IMR-90 (cell line): ENCODE measurements at regions not wholly inside any gene's neighbourhood (a gene's known extent, or its start where the extent isn't known, plus 50 kb on each side); places are given as distances from the start of the nearest gene placed in this dataset.

Source experiments
- ATAC-seq: fragments of 200-7000 bp; cut with Tn5 transposase; 2 replicates; pipeline ENCODE4 v1.9.1; 2020; ENCODE audit warnings: low read depth, mild to moderate bottlenecking, moderate library complexity
- BruUV-seq: library from RNA; stranded (reverse); fragments of 400-500 nt; replicated peaks from 2 replicates; lab custom pipeline; 2021; lab: Mats Ljungman, UMichigan
- CTCF ChIA-PET: fragments of 300-600 bp; formaldehyde crosslinking; extraction: SDS; loops from one replicate; lab custom pipeline; 2021; ENCODE audit warnings: antibody characterized with exemption; lab: Yijun Ruan, JAX
- POLR2A ChIA-PET: fragments of 300-600 bp; sonication (Branson Sonifier 250); formaldehyde crosslinking; loops from one replicate; lab custom pipeline; 2022; ENCODE audit warnings: antibody characterized with exemption; ENCODE audit not compliant: unreplicated experiment; lab: Charles Lee
- DNase-seq: peaks from one replicate; pipeline ENCODE4 v3.0.0; 2013
- H2AFZ ChIP-seq: replicated peaks from 2 replicates; pipeline ENCODE3; 2013; ENCODE audit warnings: low read length, mild to moderate bottlenecking; ENCODE audit not compliant: poor library complexity
- H2AK5ac ChIP-seq: 2 replicates; pipeline ENCODE4 v1.6.1; 2013; ENCODE audit warnings: low read depth, low read length, inconsistent platforms
- H2AK9ac ChIP-seq: replicated peaks from 2 replicates; pipeline ENCODE3; 2013; ENCODE audit warnings: mild to moderate bottlenecking, low read depth, low read length, moderate library complexity; ENCODE audit not compliant: poor library complexity
- H2BK120ac ChIP-seq: 2 replicates; pipeline ENCODE4 v1.6.1; 2013; ENCODE audit warnings: low read depth, low read length, inconsistent platforms
- H2BK15ac ChIP-seq: 3 replicates; pipeline ENCODE4 v1.6.1; 2013; ENCODE audit warnings: low read depth, low read length, inconsistent platforms
- H2BK20ac ChIP-seq: 2 replicates; pipeline ENCODE4 v1.6.1; 2013; ENCODE audit warnings: low read depth, mild to moderate bottlenecking, inconsistent platforms, low read length, moderate library complexity
- H2BK5ac ChIP-seq: 2 replicates; pipeline ENCODE4 v1.6.1; 2013; ENCODE audit warnings: mild to moderate bottlenecking, low read depth, low read length, inconsistent platforms; ENCODE audit not compliant: poor library complexity, severe bottlenecking
- H3K14ac ChIP-seq: replicated peaks from 2 replicates; pipeline ENCODE4 v1.6.1; 2013; ENCODE audit warnings: low read depth, low read length, inconsistent platforms
- H3K18ac ChIP-seq: 2 replicates; pipeline ENCODE4 v1.6.1; 2013; ENCODE audit warnings: low read depth, low read length, control low read depth
- H3K23ac ChIP-seq: 2 replicates; pipeline ENCODE4 v1.6.1; 2013; ENCODE audit warnings: low read depth, low read length, inconsistent platforms
- H3K27ac ChIP-seq: 2 replicates; pipeline ENCODE4 v1.5.1; 2013; ENCODE audit warnings: mild to moderate bottlenecking, control low read depth, low read length; ENCODE audit not compliant: insufficient read depth
- H3K27me3 ChIP-seq: 2 replicates; pipeline ENCODE4 v1.6.1; 2013; ENCODE audit warnings: low read length; ENCODE audit not compliant: control insufficient read depth, insufficient read depth
- H3K36me3 ChIP-seq: 2 replicates; pipeline ENCODE4 v1.6.1; 2013; ENCODE audit warnings: low read length, mixed read lengths; ENCODE audit not compliant: control insufficient read depth, insufficient read depth
- H3K4ac ChIP-seq: 2 replicates; pipeline ENCODE4 v1.6.1; 2013; ENCODE audit warnings: low read depth, low read length, inconsistent platforms
- H3K4me1 ChIP-seq: 2 replicates; pipeline ENCODE4 v1.6.1; 2013; ENCODE audit warnings: low read length, mixed read lengths; ENCODE audit not compliant: control insufficient read depth, insufficient read depth
- H3K4me2 ChIP-seq: 2 replicates; pipeline ENCODE4 v1.6.1; 2013; ENCODE audit warnings: low read depth, mild to moderate bottlenecking, control low read depth, low read length, moderate library complexity
- H3K4me3 ChIP-seq: 2 replicates; pipeline ENCODE4 v1.5.1; 2013; ENCODE audit warnings: low read depth, mild to moderate bottlenecking, control low read depth, low read length, moderate library complexity; ENCODE audit not compliant: insufficient read depth
- H3K56ac ChIP-seq: 2 replicates; pipeline ENCODE4 v1.6.1; 2013; ENCODE audit warnings: low read length, inconsistent platforms; ENCODE audit not compliant: insufficient read depth; ENCODE audit errors: extremely low read depth
- H3K79me1 ChIP-seq, 2 experiments: 2 replicates each; pipeline ENCODE4 v1.6.1; 2013; ENCODE audit warnings: low read length in 2 of 2, inconsistent platforms in 1 of 2, low read depth in 1 of 2
- H3K9ac ChIP-seq: 2 replicates; pipeline ENCODE4 v1.6.1; 2013; ENCODE audit warnings: low read depth, low read length, control low read depth
- H3K9me1 ChIP-seq: 2 replicates; pipeline ENCODE4 v1.6.1; 2013; ENCODE audit warnings: low read length, inconsistent platforms; ENCODE audit not compliant: insufficient read depth
- H3K9me3 ChIP-seq: 2 replicates; pipeline ENCODE4 v1.6.1; 2013; ENCODE audit warnings: low read length; ENCODE audit not compliant: control insufficient read depth, insufficient read depth
- H4K20me1 ChIP-seq: 2 replicates; pipeline ENCODE4 v1.6.1; 2013; ENCODE audit warnings: low read length, inconsistent platforms; ENCODE audit not compliant: insufficient read depth
- H4K5ac ChIP-seq: 2 replicates; pipeline ENCODE4 v1.6.1; 2013; ENCODE audit warnings: mild to moderate bottlenecking, low read depth, low read length, control low read depth
- H4K8ac ChIP-seq, 2 experiments: 2 replicates each; pipeline ENCODE4 v1.6.1; 2013; ENCODE audit warnings: low read depth in 2 of 2, low read length in 2 of 2, control low read depth in 1 of 2, inconsistent platforms in 1 of 2
- H4K91ac ChIP-seq: 2 replicates; pipeline ENCODE4 v1.6.1; 2013; ENCODE audit warnings: low read depth, low read length, inconsistent platforms; ENCODE audit not compliant: insufficient read depth
- BHLHE40 ChIP-seq: fragments of 150-350 bp; IDR thresholded peaks from 2 replicates; pipeline ENCODE4 v1.6.1; 2016; ENCODE audit warnings: mild to moderate bottlenecking, low read depth, low read length
- CEBPB ChIP-seq: IDR thresholded peaks from 2 replicates; pipeline ENCODE4 v1.6.1; 2012; ENCODE audit warnings: low read depth, low read length, improper control_type of control experiment
- CHD1 ChIP-seq: IDR thresholded peaks from 2 replicates; pipeline ENCODE4 v1.6.1; 2012; ENCODE audit warnings: low read depth, low read length, improper control_type of control experiment
- FOS ChIP-seq: fragments of 150-350 bp; IDR thresholded peaks from 2 replicates; pipeline ENCODE4 v1.6.1; 2016; ENCODE audit warnings: low read depth, low read length
- MAFK ChIP-seq: IDR thresholded peaks from 2 replicates; pipeline ENCODE4 v1.6.1; 2012; ENCODE audit warnings: low read depth, low read length, improper control_type of control experiment
- MAZ ChIP-seq: IDR thresholded peaks from 2 replicates; pipeline ENCODE4 v1.6.1; 2012; ENCODE audit warnings: low read depth, mild to moderate bottlenecking, low read length, improper control_type of control experiment, moderate library complexity, borderline replicate concordance
- MXI1 ChIP-seq: IDR thresholded peaks from 2 replicates; pipeline ENCODE4 v1.6.1; 2012; ENCODE audit warnings: low read depth, mild to moderate bottlenecking, low read length, moderate library complexity, borderline replicate concordance
- NFE2L2 ChIP-seq: fragments of 150-350 bp; IDR thresholded peaks from 2 replicates; pipeline ENCODE4 v1.6.1; 2016; ENCODE audit warnings: low read depth, mild to moderate bottlenecking, low read length
- POLR2A ChIP-seq: IDR thresholded peaks from 2 replicates; pipeline ENCODE4 v1.6.1; 2012; ENCODE audit warnings: mild to moderate bottlenecking, low read depth, low read length
- RAD21 ChIP-seq: IDR thresholded peaks from 2 replicates; pipeline ENCODE4 v1.6.1; 2012; ENCODE audit warnings: low read length, improper control_type of control experiment
- RCOR1 ChIP-seq: IDR thresholded peaks from 2 replicates; pipeline ENCODE4 v1.6.1; 2012; ENCODE audit warnings: mild to moderate bottlenecking, low read length, improper control_type of control experiment; ENCODE audit not compliant: insufficient replicate concordance
- RFX5 ChIP-seq: IDR thresholded peaks from 2 replicates; pipeline ENCODE4 v1.8.0; 2012; ENCODE audit warnings: low read depth, mild to moderate bottlenecking, low read length, moderate library complexity
- SMC3 ChIP-seq: fragments of 150-350 bp; IDR thresholded peaks from 2 replicates; pipeline ENCODE4 v1.6.1; 2016; ENCODE audit warnings: low read depth, mild to moderate bottlenecking, antibody characterized with exemption, low read length, moderate library complexity
- WGBS, 2 experiments: methylation state at CpG; one replicate each; pipeline versions ENCODE4 v1.1.5 to v1.1.7; 2013; ENCODE audit warnings: missing lambda C conversion rate in 2 of 2; ENCODE audit not compliant: insufficient read length in 1 of 2; ENCODE audit errors: extremely low coverage in 2 of 2; 5-methylcytosine and 5-hydroxymethylcytosine counted together
- dilution Hi-C: fragments of 300-500 bp; cut with HindIII; formaldehyde crosslinking; loops from one replicate; pipeline ENCODE4 v1.14.3; 2018; ENCODE audit warnings: low sequenced_read_pairs; ENCODE audit not compliant: unreplicated experiment
- in situ Hi-C: fragments of 300-500 bp; cut with MboI; formaldehyde crosslinking; loops from 3 replicates; pipeline ENCODE4 v1.14.3; 2019; ENCODE audit warnings: low sequenced_read_pairs, inconsistent platforms, mixed read lengths
- intact Hi-C: fragments of 100-400 bp; cut with micrococcal nuclease; formaldehyde crosslinking; loops from 2 replicates; pipeline ENCODE4 v1.10.0; 2022
- TF ChIP-seq, protein P1 (sequence below): conservative IDR thresholded peaks from 2 replicates; pipeline ENCODE4 v1.5.1; 2012; ENCODE audit warnings: mild to moderate bottlenecking, low read depth, low read length, improper control_type of control experiment
- TF ChIP-seq, protein P2 (sequence below): fragments of 150-350 bp; IDR thresholded peaks from 2 replicates; pipeline ENCODE4 v1.6.1; 2017; ENCODE audit warnings: mild to moderate bottlenecking, antibody characterized with exemption, low read length, low read depth
- TF ChIP-seq, protein P3 (sequence below): fragments of 150-350 bp; IDR thresholded peaks from 2 replicates; pipeline ENCODE4 v1.6.1; 2016; ENCODE audit warnings: low read depth, mild to moderate bottlenecking, low read length, moderate library complexity, borderline replicate concordance

DNA sequence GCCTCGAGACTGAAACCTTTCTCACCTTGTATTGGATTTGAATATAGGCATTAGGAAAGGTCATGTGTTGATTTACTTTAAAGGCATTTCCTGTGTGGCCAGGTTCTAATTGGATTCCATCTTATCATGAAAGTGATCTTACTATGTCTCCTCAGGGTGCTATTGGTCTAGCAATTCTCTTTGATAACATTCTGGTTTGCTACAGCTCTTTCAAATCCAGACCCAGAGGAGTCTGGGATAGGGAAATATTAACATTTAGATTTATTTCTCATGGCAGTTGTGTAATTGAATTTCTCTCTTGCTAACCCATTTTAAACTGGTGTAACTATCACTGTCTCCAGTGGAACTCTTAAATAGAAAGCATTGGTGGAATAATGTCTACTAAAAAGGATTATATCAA lies 69.9 kb upstream of the NMUR2 start:
- H3K9me1 ChIP-seq, result no peaks in the 10 kb centered on the region
- no peak overlapping the region for H4K5ac ChIP-seq
- no peak overlapping the region for H2BK20ac ChIP-seq
- no peaks in the 10 kb centered on the region for H3K36me3 ChIP-seq
- ChIA-PET CTCF (no interaction called here), POLR2A (no interaction called here)
- no peak for ATAC-seq
- no peaks in the 10 kb centered on the region for H4K20me1 ChIP-seq
- H2BK15ac ChIP-seq, result no peak overlapping the region
- no peak overlapping the region for H3K9ac ChIP-seq
- no peak overlapping the region for H3K4ac ChIP-seq
- no peak overlapping the region for H3K14ac ChIP-seq
- no peak overlapping the region for H2AFZ ChIP-seq
- TF ChIP-seq MXI1, result no peak
- TF ChIP-seq, protein P1, sequence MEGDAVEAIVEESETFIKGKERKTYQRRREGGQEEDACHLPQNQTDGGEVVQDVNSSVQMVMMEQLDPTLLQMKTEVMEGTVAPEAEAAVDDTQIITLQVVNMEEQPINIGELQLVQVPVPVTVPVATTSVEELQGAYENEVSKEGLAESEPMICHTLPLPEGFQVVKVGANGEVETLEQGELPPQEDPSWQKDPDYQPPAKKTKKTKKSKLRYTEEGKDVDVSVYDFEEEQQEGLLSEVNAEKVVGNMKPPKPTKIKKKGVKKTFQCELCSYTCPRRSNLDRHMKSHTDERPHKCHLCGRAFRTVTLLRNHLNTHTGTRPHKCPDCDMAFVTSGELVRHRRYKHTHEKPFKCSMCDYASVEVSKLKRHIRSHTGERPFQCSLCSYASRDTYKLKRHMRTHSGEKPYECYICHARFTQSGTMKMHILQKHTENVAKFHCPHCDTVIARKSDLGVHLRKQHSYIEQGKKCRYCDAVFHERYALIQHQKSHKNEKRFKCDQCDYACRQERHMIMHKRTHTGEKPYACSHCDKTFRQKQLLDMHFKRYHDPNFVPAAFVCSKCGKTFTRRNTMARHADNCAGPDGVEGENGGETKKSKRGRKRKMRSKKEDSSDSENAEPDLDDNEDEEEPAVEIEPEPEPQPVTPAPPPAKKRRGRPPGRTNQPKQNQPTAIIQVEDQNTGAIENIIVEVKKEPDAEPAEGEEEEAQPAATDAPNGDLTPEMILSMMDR, result no peak
- no peak for TF ChIP-seq RFX5
- TF ChIP-seq RCOR1, result no peak
- TF ChIP-seq BHLHE40, result no peak
- no peak for TF ChIP-seq NFE2L2
- no peak for TF ChIP-seq SMC3
- TF ChIP-seq CEBPB, result no peak
- no peak for TF ChIP-seq POLR2A
- TF ChIP-seq CHD1, result no peak
- TF ChIP-seq FOS, result no peak
- TF ChIP-seq RAD21, result no peak
- TF ChIP-seq MAZ, result no peak
- TF ChIP-seq MAFK, result no peak
- TF ChIP-seq, protein P2, sequence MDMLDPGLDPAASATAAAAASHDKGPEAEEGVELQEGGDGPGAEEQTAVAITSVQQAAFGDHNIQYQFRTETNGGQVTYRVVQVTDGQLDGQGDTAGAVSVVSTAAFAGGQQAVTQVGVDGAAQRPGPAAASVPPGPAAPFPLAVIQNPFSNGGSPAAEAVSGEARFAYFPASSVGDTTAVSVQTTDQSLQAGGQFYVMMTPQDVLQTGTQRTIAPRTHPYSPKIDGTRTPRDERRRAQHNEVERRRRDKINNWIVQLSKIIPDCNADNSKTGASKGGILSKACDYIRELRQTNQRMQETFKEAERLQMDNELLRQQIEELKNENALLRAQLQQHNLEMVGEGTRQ, result no peak
- TF ChIP-seq, protein P3, sequence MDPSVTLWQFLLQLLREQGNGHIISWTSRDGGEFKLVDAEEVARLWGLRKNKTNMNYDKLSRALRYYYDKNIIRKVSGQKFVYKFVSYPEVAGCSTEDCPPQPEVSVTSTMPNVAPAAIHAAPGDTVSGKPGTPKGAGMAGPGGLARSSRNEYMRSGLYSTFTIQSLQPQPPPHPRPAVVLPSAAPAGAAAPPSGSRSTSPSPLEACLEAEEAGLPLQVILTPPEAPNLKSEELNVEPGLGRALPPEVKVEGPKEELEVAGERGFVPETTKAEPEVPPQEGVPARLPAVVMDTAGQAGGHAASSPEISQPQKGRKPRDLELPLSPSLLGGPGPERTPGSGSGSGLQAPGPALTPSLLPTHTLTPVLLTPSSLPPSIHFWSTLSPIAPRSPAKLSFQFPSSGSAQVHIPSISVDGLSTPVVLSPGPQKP, result no peak
- in situ Hi-C loops (no loop called here), dilution Hi-C loops (no loop called here), intact Hi-C loops (no loop called here)
- H2AK9ac ChIP-seq, result no peak overlapping the region
- no peak overlapping the region for H3K27ac ChIP-seq
- BruUV-seq, result no TSS peak
- no peaks in the 10 kb centered on the region for H3K79me1 ChIP-seq
- no CpG with 5 or more reads among the region's 1 CpG for WGBS, 2 experiments
- H3K4me1 ChIP-seq, result no peaks in the 10 kb centered on the region
- no peak overlapping the region for H3K4me2 ChIP-seq
- H3K27me3 ChIP-seq, result no peaks in the 10 kb centered on the region
- H2BK5ac ChIP-seq, result no peak overlapping the region
- no peak overlapping the region for H3K56ac ChIP-seq
- H3K9me3 ChIP-seq, result no peaks in the 10 kb centered on the region; the same call in 1 of the 2 replicates
- no peak overlapping the region for H2BK120ac ChIP-seq
- H3K18ac ChIP-seq, result no peak overlapping the region
- no peak overlapping the region for H2AK5ac ChIP-seq
- no peak overlapping the region for H3K4me3 ChIP-seq
- no peak for DNase-seq
- no peak overlapping the region for H4K91ac ChIP-seq
- no peak overlapping the region for H4K8ac ChIP-seq
- no peak overlapping the region for H3K23ac ChIP-seq
